Esophagus squamous epithelium (tissue), 5 donors: ENCODE measurements at regions not wholly inside any gene's neighbourhood (a gene's known extent, or its start where the extent isn't known, plus 50 kb on each side); places are given as distances from the start of the nearest gene placed in this dataset.

ENCODE experiments used
- DNase-seq: peaks from one replicate; lab custom pipeline; 2025; lab: John Stamatoyannopoulos, UW
- H3K27ac ChIP-seq, 4 donors: fragments of 200-600 bp; sonication (generic); one replicate each; pipeline ENCODE4 v1.5.1; 2016 to 2019; ENCODE audit warnings: mild to moderate bottlenecking in 1 of 4
- H3K27me3 ChIP-seq, 4 donors: fragments of 200-600 bp; sonication (generic); 1 replicate in 3 of 4; 2 replicates in 1 of 4; pipeline versions ENCODE4 v1.5.1 to v1.6.0; 2017 to 2021; ENCODE audit warnings: antibody characterized with exemption in 1 of 4
- H3K36me3 ChIP-seq, 3 donors: fragments of 200-600 bp; sonication (generic); one replicate each; pipeline ENCODE4 v1.5.1; 2016 to 2019
- H3K4me1 ChIP-seq, 3 donors: fragments of 200-600 bp; sonication (generic); one replicate each; pipeline ENCODE4 v1.5.1; 2017 to 2019
- H3K4me3 ChIP-seq, 4 donors: fragments of 200-600 bp; sonication (generic); 1 replicate in 3 of 4; 2 replicates in 1 of 4; pipeline ENCODE4 v1.5.1; 2016 to 2019; ENCODE audit warnings: mild to moderate bottlenecking in 2 of 4, moderate library complexity in 1 of 4
- H3K9me3 ChIP-seq, 3 donors: fragments of 200-600 bp; sonication (generic); one replicate each; pipeline ENCODE4 v1.5.1; 2016 to 2019
- CTCF ChIP-seq, 6 experiments: fragments of 450-650 bp in 4 of 6; fragments of 200-600 bp in 2 of 6; sonication (generic) in 2 of 6; IDR thresholded peaks; one replicate each; pipeline ENCODE4 v1.5.1; 2016 to 2019; ENCODE audit warnings: antibody characterized with exemption in 6 of 6, mild to moderate bottlenecking in 4 of 6, moderate library complexity in 4 of 6
- POLR2A ChIP-seq, 4 donors: fragments of 450-650 bp; IDR thresholded peaks; one replicate each; pipeline ENCODE4 v1.6.1; 2017; ENCODE audit warnings: antibody characterized with exemption in 4 of 4, mild to moderate bottlenecking in 4 of 4, moderate library complexity in 3 of 4
- WGBS, 2 donors: methylation state at CpG; one replicate each; pipeline ENCODE4 v1.1.5; 2018; 5-methylcytosine and 5-hydroxymethylcytosine counted together
- intact Hi-C: fragments of 100-400 bp; cut with DNase I; formaldehyde crosslinking; loops from one replicate; pipeline ENCODE4 v1.15.0; 2022
- donor health status: DM: yes; HTN: yes; CAD: no.

- no peak overlapping the region for H3K4me3 ChIP-seq
- TF ChIP-seq POLR2A (IDR thresholded peaks at IDR 0.05) (no peak), CTCF (IDR thresholded peaks at IDR 0.05) (no peak)
- no peak for DNase-seq
- no peaks in the 10 kb centered on the region for H3K36me3 ChIP-seq
- intact Hi-C loops = no loop called here
- no peaks in the 10 kb centered on the region for H3K27me3 ChIP-seq
- peaks cover 0 to 28% (median 4%) of the 10 kb centered on the region in 3 donors for H3K4me1 ChIP-seq
- no peaks in the 10 kb centered on the region for H3K9me3 ChIP-seq
- no peak overlapping the region for H3K27ac ChIP-seq
Measured at GRCh38 chr5:72605632-72606031, 98.4 kb upstream of the ZNF366 start.

DNA sequence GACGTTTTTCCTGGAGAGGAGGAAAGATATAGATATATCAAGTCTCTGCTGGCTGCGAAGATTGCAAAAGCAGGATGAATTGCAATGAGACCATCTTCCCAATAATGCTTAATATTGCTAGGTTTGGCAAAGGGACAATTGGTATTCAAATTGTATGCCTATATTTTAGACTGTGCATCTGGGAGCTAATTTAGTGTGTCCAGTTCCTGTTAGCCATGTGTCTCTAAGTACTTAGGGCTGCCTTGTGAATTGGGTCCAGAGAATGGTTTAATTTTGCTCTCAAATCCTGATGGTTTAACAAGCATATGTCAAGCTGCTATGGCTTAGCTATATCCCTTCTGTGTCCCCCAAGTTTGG, 97.6 kb upstream of the ZNF366 start:
- Histone ChIP-seq H3K27ac (peak overlapping the region in 1 of 4 donors; percentile 2), H3K36me3 (no peaks in the 10 kb centered on the region), H3K4me1 (peaks cover 0 to 36% (median 12%) of the 10 kb centered on the region in 3 donors), H3K27me3 (no peaks in the 10 kb centered on the region), H3K4me3 (no peak overlapping the region), H3K9me3 (no peaks in the 10 kb centered on the region)
- TF ChIP-seq POLR2A (IDR thresholded peaks at IDR 0.05) (no peak), CTCF (IDR thresholded peaks at IDR 0.05) (no peak)
- 64 to 71% methylated on average over 2 of the region's 2 CpGs for WGBS, 2 donors
- intact Hi-C loops = no loop called here
- DNase-seq = no peak

DNA sequence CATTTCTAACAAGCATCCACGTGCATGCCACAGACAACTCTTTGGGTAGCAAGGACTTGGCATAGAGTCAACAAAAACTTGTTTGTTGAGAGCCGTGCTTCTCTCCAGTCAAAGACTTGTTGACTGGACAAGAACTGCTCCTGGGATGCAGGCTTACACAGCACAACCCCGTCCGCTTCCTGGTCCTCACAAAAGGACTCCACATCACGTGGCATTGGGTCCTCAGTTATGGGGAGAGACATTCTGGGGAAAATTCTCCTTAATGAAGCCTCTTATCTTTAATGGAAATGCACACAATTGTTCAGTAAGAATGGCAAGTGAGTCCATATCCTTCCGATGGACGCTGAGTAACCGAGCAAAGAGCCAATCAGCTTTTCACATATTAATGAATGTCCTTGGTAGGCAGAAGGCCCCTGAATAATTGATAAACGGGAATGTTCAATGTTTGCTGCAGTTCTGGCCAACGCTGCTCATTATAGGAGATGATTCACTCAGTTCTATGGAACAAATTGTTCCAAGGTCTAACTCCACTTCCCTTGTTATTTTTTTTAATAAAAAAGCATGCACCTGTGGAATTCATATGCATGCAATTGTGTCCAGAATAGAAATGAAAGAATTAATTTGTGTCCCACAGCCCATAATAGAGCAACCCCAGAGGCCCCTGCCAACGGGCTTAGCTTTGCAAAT, 97.0 kb upstream of the ZNF366 start:
- Histone ChIP-seq H3K27ac (peak overlapping the region in 2 of 4 donors; percentile 4 to 37), H3K4me1 (peaks cover 0 to 40% (median 16%) of the 10 kb centered on the region in 3 donors), H3K4me3 (no peak overlapping the region), H3K9me3 (no peaks in the 10 kb centered on the region), H3K36me3 (no peaks in the 10 kb centered on the region), H3K27me3 (no peaks in the 10 kb centered on the region)
- TF ChIP-seq POLR2A (IDR thresholded peaks at IDR 0.05) (no peak), CTCF (IDR thresholded peaks at IDR 0.05) (no peak)
- 45 to 67% methylated on average over 9 to 11 of the region's 11 CpGs for WGBS, 2 donors
- DNase-seq = no peak
- intact Hi-C loops = no loop called here

- Histone ChIP-seq H3K9me3 (no peaks in the 10 kb centered on the region), H3K36me3 (no peaks in the 10 kb centered on the region), H3K27me3 (no peaks in the 10 kb centered on the region), H3K4me3 (no peak overlapping the region), H3K4me1 (peaks cover 0 to 49% (median 16%) of the 10 kb centered on the region in 3 donors), H3K27ac (peak overlapping the region in 1 of 4 donors; percentile 37)
- 89 to 91% methylated on average over 5 to 6 of the region's 6 CpGs for WGBS, 2 donors
- DNase-seq = no peak
- no peak for TF ChIP-seq CTCF (IDR thresholded peaks at IDR 0.05)
- TF ChIP-seq POLR2A (IDR thresholded peaks at IDR 0.05) = no peak
- intact Hi-C loops = no loop called here
Measured at GRCh38 chr5:72602696-72603685, 95.8 kb upstream of the ZNF366 start.

- WGBS, 2 donors = 33 to 63% methylated on average over 1 of the region's 1 CpG
- H3K9me3 ChIP-seq = no peaks in the 10 kb centered on the region
- DNase-seq = no peak
- intact Hi-C loops = no loop called here
- H3K36me3 ChIP-seq = no peaks in the 10 kb centered on the region
- H3K27me3 ChIP-seq = no peaks in the 10 kb centered on the region
- H3K27ac ChIP-seq = no peak overlapping the region
- TF ChIP-seq POLR2A (IDR thresholded peaks at IDR 0.05) (no peak), CTCF (IDR thresholded peaks at IDR 0.05) (no peak)
- H3K4me1 ChIP-seq = peaks cover 0 to 60% (median 27%) of the 10 kb centered on the region in 3 donors
- H3K4me3 ChIP-seq = no peak overlapping the region
Measured at GRCh38 chr5:72601861-72602260, 94.7 kb upstream of the ZNF366 start.
